HepG2 (cell line): ENCODE measurements at regions not wholly inside any gene's neighbourhood (a gene's known extent, or its start where the extent isn't known, plus 50 kb on each side); places are given as distances from the start of the nearest gene placed in this dataset.

Source experiments
- BORCS8-MEF2B ChIP-seq: sonication (generic); formaldehyde crosslinking; IDR thresholded peaks from 2 replicates; pipeline ENCODE4 v1.8.0; 2022; ENCODE audit warnings: mild to moderate bottlenecking, missing genetic modification reagents
- BRD4 ChIP-seq: sonication (generic); formaldehyde crosslinking; IDR thresholded peaks from 2 replicates; pipeline ENCODE4 v1.4.0; 2020; ENCODE audit warnings: missing genetic modification reagents
- CREB1 ChIP-seq, 2 experiments: fragments of 450-650 bp in 1 of 2; IDR thresholded peaks; 2 replicates each; pipeline ENCODE4 v1.6.1; 2016 to 2017; ENCODE audit warnings: control low read depth in 1 of 2, mild to moderate bottlenecking in 1 of 2, missing compliant biosample characterization in 1 of 2, missing genetic modification characterization in 1 of 2
- FOXP1 ChIP-seq, 2 experiments: fragments of 450-650 bp in 1 of 2; IDR thresholded peaks; 2 replicates each; pipeline ENCODE4 v1.6.1; 2017 to 2018; ENCODE audit warnings: antibody characterized with exemption in 1 of 2
- GABPA ChIP-seq, 2 experiments: IDR thresholded peaks; 2 replicates each; pipeline ENCODE4 v1.6.1; 2011 to 2016; ENCODE audit warnings: low read depth in 2 of 2, low read length in 1 of 2, missing biosample characterization in 1 of 2, missing genetic modification characterization in 1 of 2
- KLF15 ChIP-seq: sonication (generic); formaldehyde crosslinking; IDR thresholded peaks from 2 replicates; pipeline ENCODE4 v1.8.1; 2023; ENCODE audit warnings: borderline replicate concordance, mild to moderate bottlenecking, inconsistent platforms, missing genetic modification reagents, mixed read lengths
- MIER2 ChIP-seq: IDR thresholded peaks from 2 replicates; pipeline ENCODE4 v1.6.1; 2016; ENCODE audit warnings: missing biosample characterization, missing genetic modification reagents
- NR2F6 ChIP-seq, 2 experiments: IDR thresholded peaks; 2 replicates each; pipeline ENCODE4 v1.6.1; 2016; ENCODE audit warnings: antibody characterized with exemption in 1 of 2, mild to moderate bottlenecking in 1 of 2
- PHF20 ChIP-seq: sonication (generic); formaldehyde crosslinking; IDR thresholded peaks from 2 replicates; pipeline ENCODE4 v1.5.0; 2020; ENCODE audit warnings: mild to moderate bottlenecking, missing genetic modification reagents
- PHF8 ChIP-seq: sonication (generic); formaldehyde crosslinking; IDR thresholded peaks from 2 replicates; pipeline ENCODE4 v1.5.0; 2020; ENCODE audit warnings: missing genetic modification reagents
- POGZ ChIP-seq: sonication (generic); formaldehyde crosslinking; IDR thresholded peaks from 2 replicates; pipeline ENCODE4 v1.4.0; 2020; ENCODE audit warnings: mild to moderate bottlenecking, missing genetic modification reagents
- TFE3 ChIP-seq: IDR thresholded peaks from 2 replicates; pipeline ENCODE4 v1.6.1; 2016
- TOPORS ChIP-seq: sonication (generic); formaldehyde crosslinking; IDR thresholded peaks from 2 replicates; pipeline ENCODE4 v1.8.0; 2023; ENCODE audit warnings: mild to moderate bottlenecking, missing genetic modification reagents
- ZBTB38 ChIP-seq: sonication (generic); formaldehyde crosslinking; IDR thresholded peaks from 2 replicates; pipeline ENCODE4 v1.5.1; 2020; ENCODE audit warnings: mild to moderate bottlenecking, missing genetic modification reagents
- ZFP36L2 ChIP-seq: sonication (generic); formaldehyde crosslinking; IDR thresholded peaks from 2 replicates; pipeline ENCODE4 v1.4.0; 2020; ENCODE audit warnings: missing genetic modification reagents
- ZFP37 ChIP-seq: sonication (generic); formaldehyde crosslinking; IDR thresholded peaks from 2 replicates; pipeline ENCODE4 v1.4.0; 2020; ENCODE audit warnings: missing genetic modification reagents, borderline replicate concordance
- ZNF260 ChIP-seq: sonication (generic); formaldehyde crosslinking; IDR thresholded peaks from 2 replicates; pipeline ENCODE4 v1.4.0; 2020; ENCODE audit warnings: missing genetic modification reagents, low read depth, mild to moderate bottlenecking, borderline replicate concordance
- ZNF383 ChIP-seq: sonication (generic); formaldehyde crosslinking; IDR thresholded peaks from 2 replicates; pipeline ENCODE4 v1.4.0; 2020; ENCODE audit warnings: missing genetic modification reagents, mild to moderate bottlenecking, borderline replicate concordance
- ZNF451 ChIP-seq: sonication (generic); formaldehyde crosslinking; IDR thresholded peaks from 2 replicates; pipeline ENCODE4 v1.5.0; 2020; ENCODE audit warnings: mild to moderate bottlenecking, missing genetic modification reagents
- ZNF460 ChIP-seq: sonication (generic); formaldehyde crosslinking; IDR thresholded peaks from 2 replicates; pipeline ENCODE4 v1.5.1; 2020; ENCODE audit warnings: missing genetic modification reagents, mild to moderate bottlenecking, borderline replicate concordance
- ZNF598 ChIP-seq: sonication (generic); formaldehyde crosslinking; IDR thresholded peaks from 2 replicates; pipeline ENCODE4 v1.5.1; 2020; ENCODE audit warnings: mild to moderate bottlenecking, missing genetic modification reagents, borderline replicate concordance
- ZNF629 ChIP-seq: sonication (generic); formaldehyde crosslinking; conservative IDR thresholded peaks from 2 replicates; pipeline ENCODE4 v1.5.0; 2020; ENCODE audit warnings: missing genetic modification reagents
- ZUFSP ChIP-seq: sonication (generic); formaldehyde crosslinking; IDR thresholded peaks from 2 replicates; pipeline ENCODE4 v1.9.0; 2021; ENCODE audit warnings: missing genetic modification reagents, mild to moderate bottlenecking, borderline replicate concordance
- TF ChIP-seq, protein P1 (sequence below): sonication (generic); formaldehyde crosslinking; IDR thresholded peaks from 2 replicates; pipeline ENCODE4 v1.5.0; 2020; ENCODE audit warnings: mild to moderate bottlenecking, missing genetic modification reagents

DNA sequence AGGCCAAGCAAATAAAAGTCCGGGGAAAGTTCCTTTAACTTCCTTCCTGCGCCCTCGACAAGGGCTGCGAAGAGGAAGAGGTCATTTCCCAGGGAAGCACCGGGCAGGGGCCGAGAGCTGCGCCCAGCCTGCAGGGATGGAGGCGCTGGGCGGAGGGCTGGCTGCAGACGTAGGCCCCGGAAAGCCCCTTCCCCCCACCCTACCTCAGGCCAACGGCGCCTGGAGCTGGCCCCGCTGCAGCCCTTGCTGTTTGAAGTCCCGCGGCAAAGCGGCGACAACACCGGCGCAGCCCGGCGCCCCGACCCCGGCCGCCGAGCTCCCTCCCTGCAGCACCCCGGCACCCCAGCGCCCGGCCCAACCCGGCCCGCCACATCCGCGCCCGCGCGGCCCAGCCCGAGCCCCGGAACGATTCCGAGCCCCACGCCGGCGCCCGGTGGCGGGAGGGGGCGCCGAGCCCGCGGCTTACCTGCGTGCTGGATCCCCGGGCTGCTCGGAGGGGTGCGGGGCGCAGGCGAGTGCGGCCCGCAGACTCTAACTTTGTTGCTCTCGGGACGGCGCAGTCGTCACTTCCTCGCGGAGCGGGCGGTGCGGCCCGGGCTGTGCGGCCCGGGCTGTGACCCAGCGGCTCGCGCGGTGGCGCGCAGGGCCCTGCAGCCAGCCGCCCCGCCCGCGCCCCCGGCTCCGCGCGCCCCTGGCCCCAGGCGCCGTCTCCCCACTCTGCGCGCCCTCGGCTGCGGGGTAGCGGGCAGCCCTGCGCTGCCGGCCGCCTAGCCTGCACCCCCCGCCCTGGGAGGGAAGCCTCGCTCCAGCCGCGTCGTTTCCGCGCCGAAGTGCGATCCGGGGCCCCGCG, 64.8 kb upstream of the PTGR2 start (continued):
- TF ChIP-seq, protein P1, sequence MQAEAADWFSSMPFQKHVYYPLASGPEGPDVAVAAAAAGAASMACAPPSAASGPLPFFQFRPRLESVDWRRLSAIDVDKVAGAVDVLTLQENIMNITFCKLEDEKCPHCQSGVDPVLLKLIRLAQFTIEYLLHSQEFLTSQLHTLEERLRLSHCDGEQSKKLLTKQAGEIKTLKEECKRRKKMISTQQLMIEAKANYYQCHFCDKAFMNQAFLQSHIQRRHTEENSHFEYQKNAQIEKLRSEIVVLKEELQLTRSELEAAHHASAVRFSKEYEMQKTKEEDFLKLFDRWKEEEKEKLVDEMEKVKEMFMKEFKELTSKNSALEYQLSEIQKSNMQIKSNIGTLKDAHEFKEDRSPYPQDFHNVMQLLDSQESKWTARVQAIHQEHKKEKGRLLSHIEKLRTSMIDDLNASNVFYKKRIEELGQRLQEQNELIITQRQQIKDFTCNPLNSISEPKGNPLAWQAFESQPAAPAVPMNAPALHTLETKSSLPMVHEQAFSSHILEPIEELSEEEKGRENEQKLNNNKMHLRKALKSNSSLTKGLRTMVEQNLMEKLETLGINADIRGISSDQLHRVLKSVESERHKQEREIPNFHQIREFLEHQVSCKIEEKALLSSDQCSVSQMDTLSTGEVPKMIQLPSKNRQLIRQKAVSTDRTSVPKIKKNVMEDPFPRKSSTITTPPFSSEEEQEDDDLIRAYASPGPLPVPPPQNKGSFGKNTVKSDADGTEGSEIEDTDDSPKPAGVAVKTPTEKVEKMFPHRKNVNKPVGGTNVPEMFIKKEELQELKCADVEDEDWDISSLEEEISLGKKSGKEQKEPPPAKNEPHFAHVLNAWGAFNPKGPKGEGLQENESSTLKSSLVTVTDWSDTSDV, result no peak
- TF ChIP-seq BORCS8-MEF2B (CRISPR knock-in tag), result no peak
- TF ChIP-seq FOXP1 (IDR thresholded peaks at IDR 0.05), result no peak
- no peak for TF ChIP-seq FOXP1 (CRISPR knock-in tag; IDR thresholded peaks at IDR 0.05)
- TF ChIP-seq CREB1 (IDR thresholded peaks at IDR 0.05), result no peak
- TF ChIP-seq CREB1 (CRISPR knock-in tag; IDR thresholded peaks at IDR 0.05), result no peak
- TF ChIP-seq ZFP37, result no peak
- TF ChIP-seq ZNF383 (CRISPR knock-in tag), result no peak
- no peak for TF ChIP-seq KLF15
- TF ChIP-seq ZFP36L2 (CRISPR knock-in tag), result no peak
- TF ChIP-seq GABPA (IDR thresholded peaks at IDR 0.05; ENCODE audit: low read depth, low read length), result no peak
- peak; percentile 33; the same call in 1 of the 2 replicates for TF ChIP-seq GABPA (CRISPR knock-in tag; IDR thresholded peaks at IDR 0.05; ENCODE audit: low read depth)
- TF ChIP-seq PHF20 (CRISPR knock-in tag), result no peak; the same call in 1 of the 2 replicates
- no peak for TF ChIP-seq ZUFSP (CRISPR knock-in tag)
- TF ChIP-seq ZNF260 (CRISPR knock-in tag), result no peak
- no peak; the same call in 1 of the 2 replicates for TF ChIP-seq ZNF598
- TF ChIP-seq ZNF451 (CRISPR knock-in tag), result no peak
- TF ChIP-seq BRD4, result peak; percentile 73; the same call in 1 of the 2 replicates
- TF ChIP-seq MIER2 (CRISPR knock-in tag), result no peak
- TF ChIP-seq ZBTB38, result 0 out of 2 replicates have a peak, but pooled peaks have one; percentile 21
- no peak for TF ChIP-seq ZNF460 (CRISPR knock-in tag)
- no peak for TF ChIP-seq TOPORS (CRISPR knock-in tag)
- TF ChIP-seq TFE3 (CRISPR knock-in tag), result no peak
- TF ChIP-seq POGZ (CRISPR knock-in tag), result 0 out of 2 replicates have a peak, but pooled peaks have one; percentile 3
- TF ChIP-seq NR2F6 (IDR thresholded peaks at IDR 0.05), result no peak
- 0 out of 2 replicates have a peak, but pooled peaks have one; percentile 16 for TF ChIP-seq NR2F6 (CRISPR knock-in tag; IDR thresholded peaks at IDR 0.05)
- TF ChIP-seq PHF8, result peak; percentile 60
- TF ChIP-seq ZNF629, result no peak
